PC-3 (cell line): ENCODE measurements at regions not wholly inside any gene's neighbourhood (a gene's known extent, or its start where the extent isn't known, plus 50 kb on each side); places are given as distances from the start of the nearest gene placed in this dataset.

Experiments
- ATAC-seq: fragments of 200-7000 bp; cut with Tn5 transposase; 2 replicates; pipeline ENCODE4 v1.9.1; 2020; ENCODE audit warnings: mild to moderate bottlenecking, moderate library complexity
- BruUV-seq: library from RNA; stranded (reverse); fragments of 400-500 nt; replicated peaks from 2 replicates; lab custom pipeline; 2021; lab: Mats Ljungman, UMichigan
- CTCF ChIA-PET: fragments of 300-600 bp; sonication (Branson Sonifier 250); formaldehyde crosslinking; loops from one replicate; lab custom pipeline; 2022; ENCODE audit warnings: antibody characterized with exemption; lab: Charles Lee
- POLR2A ChIA-PET: fragments of 300-600 bp; sonication (Branson Sonifier 250); formaldehyde crosslinking; loops from one replicate; lab custom pipeline; 2022; ENCODE audit warnings: antibody characterized with exemption; ENCODE audit not compliant: unreplicated experiment; lab: Charles Lee
- DNase-seq: peaks from one replicate; pipeline ENCODE4 v3.0.0-alpha.2; 2015
- H2AFZ ChIP-seq: fragments of 300-600 bp; sonication (generic); 2 replicates; pipeline ENCODE4 v1.6.0; 2016; ENCODE audit warnings: antibody characterized with exemption, low read length
- H3F3A ChIP-seq: fragments of 300-600 bp; sonication (generic); one replicate; pipeline ENCODE4 v1.6.0; 2017; ENCODE audit warnings: antibody characterized with exemption, low read length, control low read depth, mild to moderate bottlenecking; ENCODE audit not compliant: unreplicated experiment
- H3K27ac ChIP-seq: fragments of 300-600 bp; sonication (generic); 2 replicates; pipeline ENCODE4 v1.5.1; 2016; ENCODE audit warnings: mild to moderate bottlenecking, low read length
- H3K27me3 ChIP-seq: fragments of 300-600 bp; sonication (generic); 2 replicates; pipeline ENCODE4 v1.6.1; 2016; ENCODE audit warnings: low read length, mixed read lengths
- H3K36me3 ChIP-seq: fragments of 300-600 bp; sonication (generic); 2 replicates; pipeline ENCODE4 v1.6.1; 2016; ENCODE audit warnings: low read depth, mixed run types, low read length, mixed read lengths
- H3K4me1 ChIP-seq: fragments of 300-600 bp; sonication (generic); 2 replicates; pipeline ENCODE4 v1.5.1; 2016; ENCODE audit warnings: low read length; ENCODE audit not compliant: insufficient read depth
- H3K4me2 ChIP-seq: fragments of 300-600 bp; sonication (generic); 2 replicates; pipeline ENCODE4 v1.6.0; 2016; ENCODE audit warnings: low read length
- H3K4me3 ChIP-seq: fragments of 300-600 bp; sonication (generic); 2 replicates; pipeline ENCODE4 v1.5.1; 2016; ENCODE audit warnings: mild to moderate bottlenecking, low read length, mixed read lengths
- H3K79me2 ChIP-seq: fragments of 300-600 bp; sonication (generic); 2 replicates; pipeline ENCODE4 v1.6.1; 2017; ENCODE audit warnings: low read length, mixed read lengths
- H3K9ac ChIP-seq: fragments of 300-600 bp; sonication (generic); 2 replicates; pipeline ENCODE4 v1.6.0; 2016; ENCODE audit warnings: mild to moderate bottlenecking, low read length
- H3K9me2 ChIP-seq: fragments of 300-600 bp; sonication (generic); replicated peaks from 2 replicates; pipeline ENCODE4 v1.6.1; 2016; ENCODE audit warnings: mixed run types, low read length, mixed read lengths
- H3K9me3 ChIP-seq: fragments of 300-600 bp; sonication (generic); 2 replicates; pipeline ENCODE4 v1.6.1; 2016; ENCODE audit warnings: low read length, mixed read lengths
- H4K20me1 ChIP-seq: fragments of 300-600 bp; sonication (generic); 2 replicates; pipeline ENCODE4 v1.6.1; 2016; ENCODE audit warnings: low read length, mixed read lengths
- EZH2 ChIP-seq: fragments of 300-600 bp; sonication (generic); IDR thresholded peaks from one replicate; pipeline ENCODE4 v1.6.1; 2017; ENCODE audit warnings: antibody characterized with exemption, mild to moderate bottlenecking, low read length; ENCODE audit not compliant: unreplicated experiment
- EZH2phosphoT487 ChIP-seq: fragments of 300-600 bp; sonication (generic); IDR thresholded peaks from 2 replicates; pipeline ENCODE4 v1.6.1; 2018; ENCODE audit warnings: mild to moderate bottlenecking, antibody characterized with exemption, low read length, borderline replicate concordance
- intact Hi-C: fragments of 100-400 bp; cut with micrococcal nuclease; formaldehyde crosslinking; loops from 2 replicates; pipeline ENCODE4 v1.9.0; 2023
- TF ChIP-seq, protein P1 (sequence below): fragments of 300-600 bp; sonication (generic); conservative IDR thresholded peaks from 2 replicates; pipeline ENCODE4 v1.5.1; 2017; ENCODE audit warnings: antibody characterized with exemption, low read depth, mild to moderate bottlenecking, low read length

DNA sequence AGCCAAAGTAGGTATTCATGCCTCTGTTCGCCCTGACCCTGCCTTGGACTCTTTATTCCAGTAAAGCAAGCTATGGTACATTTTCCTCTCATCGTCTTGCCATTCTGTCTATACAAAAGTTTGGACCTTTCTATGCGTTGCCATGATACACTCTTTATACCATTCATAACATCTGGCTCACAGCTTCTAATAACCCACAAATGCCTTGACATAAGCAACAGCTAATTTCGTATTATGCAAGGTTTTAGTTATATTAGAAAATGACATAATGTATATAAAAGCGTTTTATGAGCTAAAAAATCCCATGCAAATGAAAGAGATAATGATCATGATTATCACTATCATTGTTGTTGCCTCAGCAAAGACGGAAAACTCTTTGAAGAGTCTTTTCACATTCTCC is 265.7 kb downstream of the TMEM167A start:
- H3K4me1 ChIP-seq, result 0 out of 2 replicates have a peak, but pooled peaks cover 3% of the 10 kb centered on the region
- no peak overlapping the region for H3K9ac ChIP-seq
- CTCF ChIA-PET, result no interaction called here
- no peaks in the 10 kb centered on the region for H3F3A ChIP-seq
- BruUV-seq, result no TSS peak
- no peaks in the 10 kb centered on the region for H3K79me2 ChIP-seq
- no peaks in the 10 kb centered on the region for H4K20me1 ChIP-seq
- no peak overlapping the region for H2AFZ ChIP-seq
- no peak for ATAC-seq
- H3K4me3 ChIP-seq, result no peak overlapping the region
- TF ChIP-seq, protein P1, sequence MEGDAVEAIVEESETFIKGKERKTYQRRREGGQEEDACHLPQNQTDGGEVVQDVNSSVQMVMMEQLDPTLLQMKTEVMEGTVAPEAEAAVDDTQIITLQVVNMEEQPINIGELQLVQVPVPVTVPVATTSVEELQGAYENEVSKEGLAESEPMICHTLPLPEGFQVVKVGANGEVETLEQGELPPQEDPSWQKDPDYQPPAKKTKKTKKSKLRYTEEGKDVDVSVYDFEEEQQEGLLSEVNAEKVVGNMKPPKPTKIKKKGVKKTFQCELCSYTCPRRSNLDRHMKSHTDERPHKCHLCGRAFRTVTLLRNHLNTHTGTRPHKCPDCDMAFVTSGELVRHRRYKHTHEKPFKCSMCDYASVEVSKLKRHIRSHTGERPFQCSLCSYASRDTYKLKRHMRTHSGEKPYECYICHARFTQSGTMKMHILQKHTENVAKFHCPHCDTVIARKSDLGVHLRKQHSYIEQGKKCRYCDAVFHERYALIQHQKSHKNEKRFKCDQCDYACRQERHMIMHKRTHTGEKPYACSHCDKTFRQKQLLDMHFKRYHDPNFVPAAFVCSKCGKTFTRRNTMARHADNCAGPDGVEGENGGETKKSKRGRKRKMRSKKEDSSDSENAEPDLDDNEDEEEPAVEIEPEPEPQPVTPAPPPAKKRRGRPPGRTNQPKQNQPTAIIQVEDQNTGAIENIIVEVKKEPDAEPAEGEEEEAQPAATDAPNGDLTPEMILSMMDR, result no peak
- TF ChIP-seq EZH2 (no peak), EZH2phosphoT487 (no peak)
- H3K36me3 ChIP-seq, result no peaks in the 10 kb centered on the region
- H3K27ac ChIP-seq, result no peak overlapping the region
- intact Hi-C loops, result no loop called here
- POLR2A ChIA-PET, result no interaction called here
- H3K9me2 ChIP-seq, result no peaks in the 10 kb centered on the region
- H3K27me3 ChIP-seq, result no peaks in the 10 kb centered on the region
- no peak for DNase-seq
- H3K4me2 ChIP-seq, result no peak overlapping the region
- no peaks in the 10 kb centered on the region for H3K9me3 ChIP-seq

DNA sequence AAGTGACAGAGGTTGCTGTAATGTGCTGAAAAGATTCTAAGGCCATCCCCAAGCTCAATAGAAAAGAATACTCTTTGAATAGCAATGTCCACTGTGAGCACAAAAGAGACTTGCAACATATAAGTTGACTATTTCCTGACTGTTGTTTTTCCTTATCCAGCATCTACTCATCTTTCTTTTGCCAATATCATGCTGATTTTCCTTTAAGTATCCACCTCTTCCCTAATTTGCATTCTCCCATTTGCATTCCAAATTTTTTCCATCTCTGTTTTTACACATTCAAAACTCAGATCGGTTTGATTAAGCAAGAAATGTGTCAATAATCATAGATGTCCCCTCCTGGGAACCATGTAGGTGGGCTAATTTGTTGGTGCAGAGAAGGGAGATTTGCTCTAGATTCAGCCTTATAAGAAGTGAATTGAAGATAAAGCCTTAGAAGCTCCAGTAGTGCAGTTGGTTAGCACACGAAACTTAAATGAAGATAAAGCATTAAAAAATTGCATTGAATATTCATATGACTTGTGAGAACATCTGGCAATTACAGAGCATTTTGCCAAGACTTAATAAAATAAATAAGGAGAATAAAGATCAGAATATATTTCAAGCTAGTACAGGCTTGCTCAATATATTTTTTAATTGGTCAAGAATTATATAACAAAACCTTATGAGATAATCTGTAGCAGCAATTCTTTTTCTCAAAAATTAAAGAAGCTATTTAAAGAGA is 267.6 kb downstream of the TMEM167A start:
- DNase-seq (no peak), ATAC-seq (no peak)
- Histone ChIP-seq H3K4me2 (no peak overlapping the region), H3K4me1 (no peaks in the 10 kb centered on the region), H3K36me3 (no peaks in the 10 kb centered on the region), H3K79me2 (no peaks in the 10 kb centered on the region), H3K9me3 (no peaks in the 10 kb centered on the region), H3K4me3 (no peak overlapping the region), H3K9ac (no peak overlapping the region), H3K27ac (no peak overlapping the region), H3K27me3 (no peaks in the 10 kb centered on the region), H3F3A (no peaks in the 10 kb centered on the region), H3K9me2 (no peaks in the 10 kb centered on the region), H2AFZ (no peak overlapping the region), H4K20me1 (no peaks in the 10 kb centered on the region)
- POLR2A ChIA-PET, result interaction anchor here (0.6 kb wide), 1 partner anchor 322 kb away, joined by 3 read pairs; no protein-coding TSS in a partner anchor
- TF ChIP-seq EZH2phosphoT487, result no peak
- TF ChIP-seq, protein P1, result no peak
- no peak for TF ChIP-seq EZH2
- CTCF ChIA-PET, result no interaction called here
- intact Hi-C loops, result no loop called here
- BruUV-seq, result no TSS peak

- ChIA-PET POLR2A (no interaction called here), CTCF (no interaction called here)
- H3K36me3 ChIP-seq, result no peaks in the 10 kb centered on the region
- no peaks in the 10 kb centered on the region for H3K4me1 ChIP-seq
- no peaks in the 10 kb centered on the region for H4K20me1 ChIP-seq
- no peak for TF ChIP-seq EZH2
- no peak for TF ChIP-seq EZH2phosphoT487
- TF ChIP-seq, protein P1, result no peak
- intact Hi-C loops, result no loop called here
- H3K27ac ChIP-seq, result no peak overlapping the region
- no peaks in the 10 kb centered on the region for H3K79me2 ChIP-seq
- ATAC-seq, result no peak
- H2AFZ ChIP-seq, result no peak overlapping the region
- no peaks in the 10 kb centered on the region for H3K27me3 ChIP-seq
- H3K9ac ChIP-seq, result no peak overlapping the region
- BruUV-seq, result no TSS peak
- no peak for DNase-seq
- H3K4me2 ChIP-seq, result no peak overlapping the region
- H3K9me3 ChIP-seq, result no peaks in the 10 kb centered on the region
- H3K4me3 ChIP-seq, result no peak overlapping the region
- no peaks in the 10 kb centered on the region for H3F3A ChIP-seq
- no peaks in the 10 kb centered on the region for H3K9me2 ChIP-seq
Observed at GRCh38 chr5:82808960-82809359, 268.2 kb downstream of the TMEM167A start.
